ENCODE measurements at regions not wholly inside any gene's neighbourhood (a gene's known extent, or its start where the extent isn't known, plus 50 kb on each side); places are given as distances from the start of the nearest gene placed in this dataset.
"Not testable (repeated sequence)": the region's sequence is repeated elsewhere in the genome, so short reads cannot be mapped to it uniquely, and the experiment has no call there.

GRCh38 chr6:165770397-165771082 is 107.5 kb upstream of the PDE10A start:
- no peak for DNase-seq

GRCh38 chr6:165769884-165770283 is 106.8 kb upstream of the PDE10A start:
- DNase-seq = no peak

- no peak for DNase-seq
These were observed 106.4 kb upstream of the PDE10A start for GRCh38 chr6:165769401-165769800.

- no peak for DNase-seq
These were observed 105.9 kb upstream of the PDE10A start for GRCh38 chr6:165768961-165769360.

GRCh38 chr6:165767228-165767627 is 104.2 kb upstream of the PDE10A start:
- DNase-seq = no peak

- DNase-seq = no peak
These were observed 103.4 kb upstream of the PDE10A start for GRCh38 chr6:165766457-165766856.

- DNase-seq = no peak
These were observed 103.0 kb upstream of the PDE10A start for GRCh38 chr6:165766026-165766425.

- not testable (repeated sequence) for DNase-seq
These were observed 102.2 kb upstream of the PDE10A start for GRCh38 chr6:165765256-165765655.

- DNase-seq = no peak
These were observed 99.8 kb upstream of the PDE10A start for GRCh38 chr6:165762876-165763275.

- DNase-seq = no peak
These were observed 99.1 kb upstream of the PDE10A start for GRCh38 chr6:165762125-165762524.

GRCh38 chr6:165760803-165761185 is 97.8 kb upstream of the PDE10A start:
- DNase-seq = no peak

GRCh38 chr6:165760126-165760802 is 97.2 kb upstream of the PDE10A start:
- no peak for DNase-seq

- no peak for DNase-seq
These were observed 95.4 kb upstream of the PDE10A start for GRCh38 chr6:165758441-165758840.

GRCh38 chr6:165755583-165755982 is 92.5 kb upstream of the PDE10A start:
- no peak for DNase-seq

- DNase-seq = no peak
These were observed 90.5 kb upstream of the PDE10A start for GRCh38 chr6:165753506-165753905.

- DNase-seq = no peak
These were observed 89.4 kb upstream of the PDE10A start for GRCh38 chr6:165752451-165752850.

- DNase-seq = no peak
These were observed 88.4 kb upstream of the PDE10A start for GRCh38 chr6:165751486-165751885.

- DNase-seq = no peak
These were observed 86.1 kb upstream of the PDE10A start for GRCh38 chr6:165749163-165749562.

GRCh38 chr6:165748390-165748789 is 85.3 kb upstream of the PDE10A start:
- no peak for DNase-seq

- no peak for DNase-seq
These were observed 84.9 kb upstream of the PDE10A start for GRCh38 chr6:165747963-165748362.

GRCh38 chr6:165746331-165746730 is 83.3 kb upstream of the PDE10A start:
- no peak for DNase-seq

- DNase-seq = no peak
These were observed 82.5 kb upstream of the PDE10A start for GRCh38 chr6:165745492-165745891.

GRCh38 chr6:165744555-165745228 is 81.7 kb upstream of the PDE10A start:
- DNase-seq = no peak

GRCh38 chr6:165743366-165743898 is 80.4 kb upstream of the PDE10A start:
- DNase-seq = no peak

Measured in activated naive CD4-positive, alpha-beta T cell treated with Interleukin-2 at 50 U/mL for 16 hours (primary cell).